ENCODE measurements at regions not wholly inside any gene's neighbourhood (a gene's known extent, or its start where the extent isn't known, plus 50 kb on each side); places are given as distances from the start of the nearest gene placed in this dataset.

- POLR2A ChIA-PET (ENCODE audit: partially characterized antibody): no interaction called here
- DNase-seq: no peak
- Histone ChIP-seq H3K4me3 (ENCODE audit: low read length in 2 of 2) (no peak overlapping the region), H3K36me3 (ENCODE audit: insufficient read depth, low read length) (no peaks in the 10 kb centered on the region), H3K27ac (ENCODE audit: low read depth, low read length) (no peak overlapping the region), H3K9me3 (ENCODE audit: control insufficient read depth in 1 of 2, low read length in 2 of 2) (no peaks in the 10 kb centered on the region), H3K27me3 (ENCODE audit: insufficient read depth, low read length) (no peaks in the 10 kb centered on the region), H3K4me1 (ENCODE audit: insufficient read depth, low read length) (no peaks in the 10 kb centered on the region)
- H3K36me3 Mint-ChIP-seq: no peaks in the 10 kb centered on the region
- H3K27me3 Mint-ChIP-seq: no peaks in the 10 kb centered on the region
- no peaks in the 10 kb centered on the region for H3K4me1 Mint-ChIP-seq
- CTCF ChIA-PET (ENCODE audit: partially characterized antibody): no interaction called here
- H3K4me3 Mint-ChIP-seq: no peak overlapping the region
- peak overlapping the region in 1 of 7 donors; percentile 35 for H3K27ac Mint-ChIP-seq
- H3K9me3 Mint-ChIP-seq: peaks cover 2 to 16% (median 10%) of the 10 kb centered on the region in 8 donors
- intact Hi-C loops (cut with micrococcal nuclease): no loop called here
Measured at GRCh38 chr2:82528288-82528687, 1930.8 kb downstream of the SUCLG1 start.

DNA sequence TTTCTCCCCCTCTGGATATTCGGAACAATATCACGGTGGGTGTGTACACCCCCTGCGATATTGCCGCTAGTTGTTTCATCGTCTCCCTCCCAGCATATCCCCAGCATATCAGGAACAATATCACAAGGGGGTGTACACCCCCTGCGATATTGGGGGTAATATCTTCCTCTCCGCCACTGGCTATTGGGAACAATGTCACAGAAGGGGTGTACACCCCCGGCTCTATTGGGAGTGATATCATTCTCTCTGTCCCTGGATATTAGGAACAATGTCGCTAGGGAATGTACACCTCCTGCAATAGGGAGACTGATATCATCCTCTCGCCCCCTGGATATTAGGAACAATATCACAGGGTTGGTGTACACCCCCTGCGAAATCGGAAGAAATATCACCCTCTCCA, 1932.0 kb downstream of the SUCLG1 start:
- Histone ChIP-seq H3K4me3 (ENCODE audit: low read length in 2 of 2) (no peak overlapping the region), H3K36me3 (ENCODE audit: insufficient read depth, low read length) (no peaks in the 10 kb centered on the region), H3K4me1 (ENCODE audit: insufficient read depth, low read length) (no peaks in the 10 kb centered on the region), H3K9me3 (ENCODE audit: control insufficient read depth in 1 of 2, low read length in 2 of 2) (no peaks in the 10 kb centered on the region), H3K27ac (ENCODE audit: low read depth, low read length) (no peak overlapping the region), H3K27me3 (ENCODE audit: insufficient read depth, low read length) (no peaks in the 10 kb centered on the region)
- ChIA-PET CTCF (ENCODE audit: partially characterized antibody) (no interaction called here), POLR2A (ENCODE audit: partially characterized antibody) (no interaction called here)
- H3K36me3 Mint-ChIP-seq: no peaks in the 10 kb centered on the region
- no peaks in the 10 kb centered on the region for H3K27me3 Mint-ChIP-seq
- intact Hi-C loops (cut with micrococcal nuclease): no loop called here
- DNase-seq: no peak
- no peaks in the 10 kb centered on the region for H3K4me1 Mint-ChIP-seq
- H3K27ac Mint-ChIP-seq: peak overlapping the region in 1 of 7 donors; percentile 68
- H3K9me3 Mint-ChIP-seq: peaks cover 2 to 16% (median 12%) of the 10 kb centered on the region in 8 donors
- peak overlapping the region in 1 of 8 donors; percentile 21 for H3K4me3 Mint-ChIP-seq

DNA sequence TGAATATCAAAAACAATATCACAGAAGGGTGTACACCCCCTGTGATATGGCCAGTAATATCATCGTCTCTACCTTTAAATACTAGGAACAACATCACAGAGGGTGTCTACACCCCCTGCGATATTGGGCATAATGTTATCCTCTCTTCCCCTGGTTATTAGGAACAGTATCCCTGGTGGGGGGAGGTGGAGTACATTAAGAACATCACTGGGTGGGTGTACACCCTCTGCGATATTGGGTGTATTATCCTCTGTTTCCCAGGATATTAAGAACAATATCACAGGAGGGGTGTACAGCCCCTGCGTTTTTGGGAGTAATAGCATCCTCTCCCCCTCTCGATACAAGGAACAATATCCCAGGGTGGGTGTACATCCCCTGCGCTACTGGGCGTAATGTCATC, 1932.8 kb downstream of the SUCLG1 start:
- ChIA-PET CTCF (ENCODE audit: partially characterized antibody) (no interaction called here), POLR2A (ENCODE audit: partially characterized antibody) (no interaction called here)
- no peaks in the 10 kb centered on the region for H3K27me3 ChIP-seq (ENCODE audit: insufficient read depth, low read length)
- intact Hi-C loops (cut with micrococcal nuclease): no loop called here
- no peak overlapping the region for H3K27ac ChIP-seq (ENCODE audit: low read depth, low read length)
- H3K4me1 ChIP-seq (ENCODE audit: insufficient read depth, low read length): no peaks in the 10 kb centered on the region
- Mint-ChIP-seq H3K27ac (no peak overlapping the region), H3K36me3 (no peaks in the 10 kb centered on the region), H3K4me1 (no peaks in the 10 kb centered on the region), H3K27me3 (no peaks in the 10 kb centered on the region), H3K9me3 (peaks cover 2 to 16% (median 12%) of the 10 kb centered on the region in 8 donors), H3K4me3 (no peak overlapping the region)
- H3K9me3 ChIP-seq (ENCODE audit: control insufficient read depth in 1 of 2, low read length in 2 of 2): no peaks in the 10 kb centered on the region
- no peak for DNase-seq
- no peak overlapping the region for H3K4me3 ChIP-seq (ENCODE audit: low read length in 2 of 2)
- H3K36me3 ChIP-seq (ENCODE audit: insufficient read depth, low read length): no peaks in the 10 kb centered on the region

GRCh38 chr2:82525744-82526143, 1933.3 kb downstream of the SUCLG1 start:
- Mint-ChIP-seq H3K36me3 (no peaks in the 10 kb centered on the region), H3K27me3 (no peaks in the 10 kb centered on the region), H3K9me3 (peaks cover 2 to 16% (median 12%) of the 10 kb centered on the region in 8 donors), H3K4me1 (no peaks in the 10 kb centered on the region), H3K4me3 (no peak overlapping the region), H3K27ac (no peak overlapping the region)
- H3K4me3 ChIP-seq (ENCODE audit: low read length in 2 of 2): no peak overlapping the region
- DNase-seq: no peak
- POLR2A ChIA-PET (ENCODE audit: partially characterized antibody): no interaction called here
- intact Hi-C loops (cut with micrococcal nuclease): no loop called here
- no peaks in the 10 kb centered on the region for H3K27me3 ChIP-seq (ENCODE audit: insufficient read depth, low read length)
- CTCF ChIA-PET (ENCODE audit: partially characterized antibody): no interaction called here
- no peak overlapping the region for H3K27ac ChIP-seq (ENCODE audit: low read depth, low read length)
- H3K4me1 ChIP-seq (ENCODE audit: insufficient read depth, low read length): no peaks in the 10 kb centered on the region
- H3K36me3 ChIP-seq (ENCODE audit: insufficient read depth, low read length): no peaks in the 10 kb centered on the region
- H3K9me3 ChIP-seq (ENCODE audit: control insufficient read depth in 1 of 2, low read length in 2 of 2): no peaks in the 10 kb centered on the region

GRCh38 chr2:82524826-82525225, 1934.3 kb downstream of the SUCLG1 start:
- Histone ChIP-seq H3K4me1 (ENCODE audit: insufficient read depth, low read length) (no peaks in the 10 kb centered on the region), H3K4me3 (ENCODE audit: low read length in 2 of 2) (no peak overlapping the region), H3K27me3 (ENCODE audit: insufficient read depth, low read length) (no peaks in the 10 kb centered on the region), H3K27ac (ENCODE audit: low read depth, low read length) (no peak overlapping the region), H3K9me3 (ENCODE audit: control insufficient read depth in 1 of 2, low read length in 2 of 2) (no peaks in the 10 kb centered on the region), H3K36me3 (ENCODE audit: insufficient read depth, low read length) (no peaks in the 10 kb centered on the region)
- Mint-ChIP-seq H3K27ac (no peak overlapping the region), H3K27me3 (no peaks in the 10 kb centered on the region), H3K36me3 (no peaks in the 10 kb centered on the region), H3K9me3 (peaks cover 2 to 16% (median 11%) of the 10 kb centered on the region in 8 donors), H3K4me1 (no peaks in the 10 kb centered on the region), H3K4me3 (no peak overlapping the region)
- no peak for DNase-seq
- CTCF ChIA-PET (ENCODE audit: partially characterized antibody): no interaction called here
- POLR2A ChIA-PET (ENCODE audit: partially characterized antibody): no interaction called here
- intact Hi-C loops (cut with micrococcal nuclease): no loop called here

DNA sequence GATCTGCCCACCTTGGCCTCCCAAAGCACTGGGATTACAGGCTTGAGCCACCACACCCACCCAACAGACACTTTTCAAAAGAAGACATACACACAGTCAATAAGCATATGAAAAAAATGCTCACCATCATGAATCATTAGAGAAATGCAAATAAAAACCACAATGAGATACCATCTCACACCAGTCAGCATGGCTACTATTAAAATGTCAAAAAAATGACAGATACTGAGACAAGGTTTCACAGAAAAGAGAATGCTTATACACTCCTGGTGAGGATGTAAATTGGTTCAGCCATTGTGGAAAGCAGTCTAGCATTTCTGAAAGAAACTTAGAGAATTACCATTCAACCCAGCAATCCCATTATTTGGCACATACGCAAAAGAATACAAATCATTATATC, 1947.2 kb downstream of the SUCLG1 start:
- Mint-ChIP-seq H3K27me3 (no peaks in the 10 kb centered on the region), H3K4me3 (no peak overlapping the region), H3K9me3 (peaks cover 0 to 16% (median 5%) of the 10 kb centered on the region in 8 donors), H3K36me3 (no peaks in the 10 kb centered on the region), H3K4me1 (no peaks in the 10 kb centered on the region), H3K27ac (no peak overlapping the region)
- CTCF ChIA-PET (ENCODE audit: partially characterized antibody): no interaction called here
- no peak for DNase-seq
- intact Hi-C loops (cut with micrococcal nuclease): no loop called here
- H3K27me3 ChIP-seq (ENCODE audit: insufficient read depth, low read length): no peaks in the 10 kb centered on the region
- H3K4me1 ChIP-seq (ENCODE audit: insufficient read depth, low read length): no peaks in the 10 kb centered on the region
- POLR2A ChIA-PET (ENCODE audit: partially characterized antibody): no interaction called here
- no peak overlapping the region for H3K4me3 ChIP-seq (ENCODE audit: low read length in 2 of 2)
- H3K27ac ChIP-seq (ENCODE audit: low read depth, low read length): no peak overlapping the region
- no peaks in the 10 kb centered on the region for H3K36me3 ChIP-seq (ENCODE audit: insufficient read depth, low read length)
- peaks cover 0 to 4% of the 10 kb centered on the region in 2 donors for H3K9me3 ChIP-seq (ENCODE audit: control insufficient read depth in 1 of 2, low read length in 2 of 2)

GRCh38 chr2:82508702-82509101, 1950.4 kb downstream of the SUCLG1 start:
- no peaks in the 10 kb centered on the region for H3K27me3 Mint-ChIP-seq
- intact Hi-C loops (cut with micrococcal nuclease): no loop called here

DNA sequence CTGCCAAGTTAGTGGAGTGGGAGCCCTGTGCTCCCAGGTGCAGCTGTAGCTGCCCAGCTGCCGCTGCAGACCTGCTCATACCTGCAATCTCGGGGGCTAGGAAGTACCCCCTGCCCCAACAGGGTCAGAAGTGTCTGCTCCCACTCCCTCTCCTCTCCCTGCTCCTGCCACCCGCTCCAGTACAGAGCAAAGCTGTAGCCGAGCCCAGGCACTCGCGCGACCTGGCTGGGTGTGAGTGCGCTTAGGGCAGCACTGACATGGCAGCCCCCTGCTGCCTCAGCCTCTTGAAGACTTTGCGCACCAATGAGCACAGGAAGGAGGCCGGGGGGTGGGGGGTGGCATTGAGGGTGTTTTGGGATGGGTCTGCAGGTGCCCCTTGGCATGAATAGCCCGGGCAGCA, 1951.4 kb downstream of the SUCLG1 start:
- DNase-seq: no peak
- Mint-ChIP-seq H3K27me3 (no peaks in the 10 kb centered on the region), H3K27ac (no peak overlapping the region), H3K9me3 (peaks cover 2 to 27% (median 11%) of the 10 kb centered on the region in 8 donors), H3K36me3 (no peaks in the 10 kb centered on the region), H3K4me1 (no peaks in the 10 kb centered on the region), H3K4me3 (no peak overlapping the region)
- Histone ChIP-seq H3K4me1 (ENCODE audit: insufficient read depth, low read length) (no peaks in the 10 kb centered on the region), H3K27me3 (ENCODE audit: insufficient read depth, low read length) (no peaks in the 10 kb centered on the region), H3K4me3 (ENCODE audit: low read length in 2 of 2) (no peak overlapping the region), H3K36me3 (ENCODE audit: insufficient read depth, low read length) (no peaks in the 10 kb centered on the region), H3K27ac (ENCODE audit: low read depth, low read length) (no peak overlapping the region), H3K9me3 (ENCODE audit: control insufficient read depth in 1 of 2, low read length in 2 of 2) (peaks cover 0 to 4% of the 10 kb centered on the region in 2 donors)
- POLR2A ChIA-PET (ENCODE audit: partially characterized antibody): no interaction called here
- CTCF ChIA-PET (ENCODE audit: partially characterized antibody): no interaction called here
- intact Hi-C loops (cut with micrococcal nuclease): no loop called here

More at GRCh38 chr2:82508702-82509101, 1950.4 kb downstream of the SUCLG1 start:
- Mint-ChIP-seq H3K4me1 (no peaks in the 10 kb centered on the region), H3K9me3 (peaks cover 2 to 22% (median 6%) of the 10 kb centered on the region in 8 donors), H3K27ac (no peak overlapping the region), H3K36me3 (no peaks in the 10 kb centered on the region), H3K4me3 (no peak overlapping the region)
- H3K36me3 ChIP-seq (ENCODE audit: insufficient read depth, low read length): no peaks in the 10 kb centered on the region
- H3K9me3 ChIP-seq (ENCODE audit: control insufficient read depth in 1 of 2, low read length in 2 of 2): peaks cover 0 to 4% of the 10 kb centered on the region in 2 donors
- H3K4me1 ChIP-seq (ENCODE audit: insufficient read depth, low read length): no peaks in the 10 kb centered on the region
- no peak overlapping the region for H3K27ac ChIP-seq (ENCODE audit: low read depth, low read length)
- ChIA-PET POLR2A (ENCODE audit: partially characterized antibody) (no interaction called here), CTCF (ENCODE audit: partially characterized antibody) (no interaction called here)
- H3K27me3 ChIP-seq (ENCODE audit: insufficient read depth, low read length): no peaks in the 10 kb centered on the region
- DNase-seq: no peak
- H3K4me3 ChIP-seq (ENCODE audit: low read length in 2 of 2): no peak overlapping the region

All from CD4-positive, alpha-beta memory T cell (primary cell).